ENCODE measurements at regions not wholly inside any gene's neighbourhood (a gene's known extent, or its start where the extent isn't known, plus 50 kb on each side); places are given as distances from the start of the nearest gene placed in this dataset.

GRCh38 chrX:23228950-23229448 is 105.7 kb upstream of the PTCHD1 start:
- no peaks in the 10 kb centered on the region for H3K9me3 ChIP-seq
- no peak overlapping the region for H3K27ac ChIP-seq
- H3K36me3 ChIP-seq: no peaks in the 10 kb centered on the region
- no peak overlapping the region for H3K4me3 ChIP-seq
- DNase-seq: no peak
- no peaks in the 10 kb centered on the region for H3K27me3 ChIP-seq
- no peaks in the 10 kb centered on the region for H3K4me1 ChIP-seq
- TF ChIP-seq CTCF (IDR thresholded peaks at IDR 0.05) (no peak), POLR2A (IDR thresholded peaks at IDR 0.05) (no peak)

- H3K9me3 ChIP-seq: no peaks in the 10 kb centered on the region
- H3K4me1 ChIP-seq: no peaks in the 10 kb centered on the region
- no peak for TF ChIP-seq POLR2A (IDR thresholded peaks at IDR 0.05)
- no peak for TF ChIP-seq CTCF (IDR thresholded peaks at IDR 0.05)
- no peak overlapping the region for H3K4me3 ChIP-seq
- DNase-seq: no peak
- no peaks in the 10 kb centered on the region for H3K36me3 ChIP-seq
- no peak overlapping the region for H3K27ac ChIP-seq
- no peaks in the 10 kb centered on the region for H3K27me3 ChIP-seq
Observed at GRCh38 chrX:23235051-23235450, 99.6 kb upstream of the PTCHD1 start.

- no peaks in the 10 kb centered on the region for H3K9me3 ChIP-seq
- H3K36me3 ChIP-seq: no peaks in the 10 kb centered on the region
- H3K4me1 ChIP-seq: no peaks in the 10 kb centered on the region
- no peak overlapping the region for H3K4me3 ChIP-seq
- H3K27ac ChIP-seq: no peak overlapping the region
- no peaks in the 10 kb centered on the region for H3K27me3 ChIP-seq
- TF ChIP-seq POLR2A (IDR thresholded peaks at IDR 0.05): no peak
- no peak for DNase-seq
Observed at GRCh38 chrX:23246001-23246400, 88.6 kb upstream of the PTCHD1 start.

- TF ChIP-seq POLR2A (IDR thresholded peaks at IDR 0.05) (no peak), CTCF (IDR thresholded peaks at IDR 0.05) (no peak)
Observed at GRCh38 chrX:23248187-23248586, 86.5 kb upstream of the PTCHD1 start.

GRCh38 chrX:23251043-23251442 is 83.6 kb upstream of the PTCHD1 start:
- TF ChIP-seq POLR2A (IDR thresholded peaks at IDR 0.05) (no peak), CTCF (IDR thresholded peaks at IDR 0.05) (no peak)

More at GRCh38 chrX:23248187-23248586, 86.5 kb upstream of the PTCHD1 start:
- Histone ChIP-seq H3K36me3 (no peaks in the 10 kb centered on the region), H3K9me3 (no peaks in the 10 kb centered on the region), H3K4me3 (no peak overlapping the region), H3K27me3 (no peaks in the 10 kb centered on the region), H3K4me1 (no peaks in the 10 kb centered on the region), H3K27ac (no peak overlapping the region)
- DNase-seq: no peak

GRCh38 chrX:23263892-23264291 is 70.8 kb upstream of the PTCHD1 start:
- TF ChIP-seq CTCF (IDR thresholded peaks at IDR 0.05) (no peak), POLR2A (IDR thresholded peaks at IDR 0.05) (no peak)
- Histone ChIP-seq H3K4me3 (no peak overlapping the region), H3K36me3 (no peaks in the 10 kb centered on the region), H3K9me3 (no peaks in the 10 kb centered on the region), H3K27ac (no peak overlapping the region), H3K27me3 (no peaks in the 10 kb centered on the region), H3K4me1 (no peaks in the 10 kb centered on the region)
- DNase-seq: no peak

More at GRCh38 chrX:23251043-23251442, 83.6 kb upstream of the PTCHD1 start:
- H3K4me1 ChIP-seq: no peaks in the 10 kb centered on the region
- no peak overlapping the region for H3K4me3 ChIP-seq
- no peaks in the 10 kb centered on the region for H3K9me3 ChIP-seq
- no peak overlapping the region for H3K27ac ChIP-seq
- H3K27me3 ChIP-seq: no peaks in the 10 kb centered on the region
- DNase-seq: no peak
- no peaks in the 10 kb centered on the region for H3K36me3 ChIP-seq
